B cell (primary cell): ENCODE measurements at regions not wholly inside any gene's neighbourhood (a gene's known extent, or its start where the extent isn't known, plus 50 kb on each side); places are given as distances from the start of the nearest gene placed in this dataset.

Source experiments
- ATAC-seq: fragments of 200-7000 bp; cut with Tn5 transposase; one replicate; pipeline ENCODE4 v1.10.0; 2021; ENCODE audit warnings: low read depth, mild to moderate bottlenecking, moderate number of reproducible peaks, moderate library complexity
- CTCF ChIA-PET: fragments of 350-600 bp; sonication (Branson Sonifier 250); formaldehyde crosslinking; loops from one replicate; lab custom pipeline; 2021; ENCODE audit warnings: antibody characterized with exemption, inconsistent platforms; lab: Charles Lee
- POLR2A ChIA-PET: fragments of 350-600 bp; sonication (Branson Sonifier 250); formaldehyde crosslinking; loops from one replicate; lab custom pipeline; 2021; ENCODE audit warnings: antibody characterized with exemption; lab: Charles Lee
- DNase-seq: peaks from one replicate; pipeline ENCODE4 v3.0.0; 2013
- H2AFZ ChIP-seq: 2 replicates; pipeline ENCODE4 v1.6.1; 2012; ENCODE audit warnings: mild to moderate bottlenecking, low read depth, low read length; ENCODE audit not compliant: insufficient read depth, poor library complexity, severe bottlenecking
- H3K27ac ChIP-seq, 2 donors: 1 replicate in 1 of 2; 2 replicates in 1 of 2; pipeline ENCODE4 v1.5.1; 2012 to 2013; ENCODE audit warnings: low read length in 2 of 2, mild to moderate bottlenecking in 2 of 2, moderate library complexity in 1 of 2
- H3K27me3 ChIP-seq, 4 experiments: fragments of 200-600 bp in 1 of 4; sonication (generic) in 1 of 4; replicated peaks in 1 of 4; 1 replicate in 2 of 4; 2 replicates in 2 of 4; pipeline versions ENCODE4 v1.6.1 to v1.7.0; 2013 to 2016; ENCODE audit warnings: low read length in 3 of 4, mild to moderate bottlenecking in 2 of 4, mixed read lengths in 1 of 4, moderate library complexity in 1 of 4; ENCODE audit not compliant: insufficient read depth in 4 of 4, control insufficient read depth in 3 of 4; ENCODE audit errors: control extremely low read depth in 1 of 4
- H3K36me3 ChIP-seq, 2 experiments: replicated peaks in 1 of 2; 1 replicate in 1 of 2; 2 replicates in 1 of 2; pipeline versions ENCODE4 v1.6.1 to v1.7.1; 2013; ENCODE audit warnings: low read length in 1 of 2; ENCODE audit not compliant: insufficient read depth in 2 of 2, control insufficient read depth in 1 of 2; ENCODE audit errors: control extremely low read depth in 1 of 2, extremely low read depth in 1 of 2
- H3K4me1 ChIP-seq, 2 donors: fragments of 200-600 bp in 1 of 2; sonication (generic) in 1 of 2; 1 replicate in 1 of 2; 2 replicates in 1 of 2; pipeline versions ENCODE4 v1.5.1 to v1.6.1; 2013 to 2017; ENCODE audit warnings: low read length in 2 of 2; ENCODE audit not compliant: control insufficient read depth in 2 of 2, insufficient read depth in 2 of 2
- H3K4me2 ChIP-seq: replicated peaks from 2 replicates; pipeline ENCODE3; 2012; ENCODE audit warnings: mild to moderate bottlenecking, low read depth, low read length; ENCODE audit not compliant: poor library complexity, severe bottlenecking
- H3K4me3 ChIP-seq, 5 experiments: fragments of 200-600 bp in 1 of 5; sonication (generic) in 1 of 5; 1 replicate in 3 of 5; 2 replicates in 2 of 5; pipeline versions ENCODE4 v1.5.1 to v1.7.0; 2011 to 2016; ENCODE audit warnings: low read length in 4 of 5, mild to moderate bottlenecking in 4 of 5, low read depth in 2 of 5, control low read depth in 1 of 5, moderate library complexity in 1 of 5; ENCODE audit not compliant: insufficient read depth in 1 of 5; ENCODE audit errors: control extremely low read depth in 1 of 5, extremely low read depth in 1 of 5
- H3K79me2 ChIP-seq: fragments of 200-600 bp; sonication (generic); one replicate; pipeline ENCODE4 v1.6.0; 2016; ENCODE audit warnings: low read length; ENCODE audit not compliant: control insufficient read depth, insufficient read depth
- H3K9ac ChIP-seq: fragments of 200-600 bp; sonication (generic); 2 replicates; pipeline ENCODE4 v1.6.1; 2017; ENCODE audit warnings: mild to moderate bottlenecking, low read length, moderate library complexity
- H3K9me3 ChIP-seq, 3 donors: one replicate each; pipeline versions ENCODE4 v1.6.1 to v1.7.1; 2013; ENCODE audit warnings: low read length in 2 of 3; ENCODE audit not compliant: control insufficient read depth in 2 of 3, insufficient read depth in 1 of 3; ENCODE audit errors: control extremely low read depth in 1 of 3
- H4K20me1 ChIP-seq: 2 replicates; pipeline ENCODE4 v1.6.0; 2012; ENCODE audit warnings: mild to moderate bottlenecking, low read length; ENCODE audit not compliant: insufficient read depth, control insufficient read depth, poor library complexity, severe bottlenecking
- H3K27ac Mint-ChIP-seq: one replicate; pipeline ENCODE4 v1.8.0; 2021; ENCODE audit warnings: mixed read lengths
- H3K27me3 Mint-ChIP-seq: one replicate; pipeline ENCODE4 v1.8.0; 2021; ENCODE audit warnings: mixed read lengths
- H3K4me1 Mint-ChIP-seq: one replicate; pipeline ENCODE4 v1.8.0; 2021; ENCODE audit warnings: mixed read lengths
- H3K4me3 Mint-ChIP-seq: one replicate; pipeline ENCODE4 v1.8.0; 2021; ENCODE audit warnings: mixed read lengths
- H3K9me3 Mint-ChIP-seq: one replicate; pipeline ENCODE4 v1.8.0; 2022; ENCODE audit warnings: mixed read lengths; ENCODE audit not compliant: insufficient read depth
- EZH2 ChIP-seq: IDR thresholded peaks from 2 replicates; pipeline ENCODE4 v1.6.1; 2012; ENCODE audit warnings: borderline replicate concordance, low read depth, mild to moderate bottlenecking, moderate library complexity, low read length; ENCODE audit not compliant: insufficient read depth, poor library complexity, severe bottlenecking
- WGBS: methylation state at CpG from one replicate; pipeline ENCODE4 v1.1.5; 2013; ENCODE audit warnings: missing lambda C conversion rate; ENCODE audit not compliant: insufficient coverage; 5-methylcytosine and 5-hydroxymethylcytosine counted together
- intact Hi-C: fragments of 100-400 bp; cut with micrococcal nuclease; formaldehyde crosslinking; loops from one replicate; pipeline ENCODE4 v1.10.0; 2022
- TF ChIP-seq, protein P1 (sequence below): fragments of 200-600 bp; IDR thresholded peaks from one replicate; pipeline ENCODE4 v1.8.0; 2022; ENCODE audit warnings: antibody characterized with exemption, mild to moderate bottlenecking

DNA sequence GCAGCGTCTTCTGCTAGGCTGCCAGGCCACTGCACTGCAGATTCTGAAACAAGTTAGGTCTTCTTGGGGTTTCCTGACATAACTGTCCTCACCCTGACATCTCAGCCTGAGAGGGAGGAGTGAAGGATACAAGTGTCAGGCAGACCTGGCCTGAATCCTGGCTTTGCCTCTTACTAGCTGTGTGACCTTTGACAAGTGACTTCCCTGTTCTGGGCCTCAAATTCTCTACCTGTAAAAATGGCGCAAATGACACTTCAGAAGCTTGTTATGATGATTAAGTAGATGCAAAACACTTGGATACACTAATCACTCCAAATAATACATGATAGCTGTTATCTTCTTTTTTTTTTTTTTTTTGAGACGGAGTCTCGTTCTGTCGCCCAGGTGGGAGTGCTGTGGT is 119.2 kb upstream of the BOD1 start:
- no peaks in the 10 kb centered on the region for H3K27me3 ChIP-seq
- H3K36me3 ChIP-seq, result no peaks in the 10 kb centered on the region
- 80% methylated on average over 1 of the region's 5 CpGs for WGBS
- TF ChIP-seq EZH2, result no peak
- TF ChIP-seq, protein P1, sequence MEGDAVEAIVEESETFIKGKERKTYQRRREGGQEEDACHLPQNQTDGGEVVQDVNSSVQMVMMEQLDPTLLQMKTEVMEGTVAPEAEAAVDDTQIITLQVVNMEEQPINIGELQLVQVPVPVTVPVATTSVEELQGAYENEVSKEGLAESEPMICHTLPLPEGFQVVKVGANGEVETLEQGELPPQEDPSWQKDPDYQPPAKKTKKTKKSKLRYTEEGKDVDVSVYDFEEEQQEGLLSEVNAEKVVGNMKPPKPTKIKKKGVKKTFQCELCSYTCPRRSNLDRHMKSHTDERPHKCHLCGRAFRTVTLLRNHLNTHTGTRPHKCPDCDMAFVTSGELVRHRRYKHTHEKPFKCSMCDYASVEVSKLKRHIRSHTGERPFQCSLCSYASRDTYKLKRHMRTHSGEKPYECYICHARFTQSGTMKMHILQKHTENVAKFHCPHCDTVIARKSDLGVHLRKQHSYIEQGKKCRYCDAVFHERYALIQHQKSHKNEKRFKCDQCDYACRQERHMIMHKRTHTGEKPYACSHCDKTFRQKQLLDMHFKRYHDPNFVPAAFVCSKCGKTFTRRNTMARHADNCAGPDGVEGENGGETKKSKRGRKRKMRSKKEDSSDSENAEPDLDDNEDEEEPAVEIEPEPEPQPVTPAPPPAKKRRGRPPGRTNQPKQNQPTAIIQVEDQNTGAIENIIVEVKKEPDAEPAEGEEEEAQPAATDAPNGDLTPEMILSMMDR, result no peak
- no peaks in the 10 kb centered on the region for H3K9me3 Mint-ChIP-seq
- H3K79me2 ChIP-seq, result no peaks in the 10 kb centered on the region
- no peaks in the 10 kb centered on the region for H4K20me1 ChIP-seq
- DNase-seq (no peak), ATAC-seq (no peak)
- peaks cover 50 to 58% of the 10 kb centered on the region in 2 donors for H3K4me1 ChIP-seq
- intact Hi-C loops, result loop anchor here (10.0 kb wide), 1 partner anchor 51 kb away; no protein-coding TSS in a partner anchor
- H3K27ac Mint-ChIP-seq, result peak overlapping the region; percentile 38
- peaks cover 0 to 4% (median 0%) of the 10 kb centered on the region in 3 donors for H3K9me3 ChIP-seq
- H3K4me2 ChIP-seq, result no peak overlapping the region
- H3K27me3 Mint-ChIP-seq, result no peaks in the 10 kb centered on the region
- no peak overlapping the region for H3K27ac ChIP-seq
- POLR2A ChIA-PET, result interaction anchor here (0.6 kb wide), 1 partner anchor 9 kb away, joined by 5 read pairs; no protein-coding TSS in a partner anchor
- no peak overlapping the region for H2AFZ ChIP-seq
- peak overlapping the region; percentile 27 for H3K4me3 Mint-ChIP-seq
- no peak overlapping the region for H3K4me3 ChIP-seq
- H3K9ac ChIP-seq, result no peak overlapping the region
- peaks cover 69% of the 10 kb centered on the region for H3K4me1 Mint-ChIP-seq
- CTCF ChIA-PET, result interaction anchor here (0.7 to 1.2 kb wide), 3 partner anchors 46 to 251 kb away, joined by 3 read pairs; no protein-coding TSS in a partner anchor

DNA sequence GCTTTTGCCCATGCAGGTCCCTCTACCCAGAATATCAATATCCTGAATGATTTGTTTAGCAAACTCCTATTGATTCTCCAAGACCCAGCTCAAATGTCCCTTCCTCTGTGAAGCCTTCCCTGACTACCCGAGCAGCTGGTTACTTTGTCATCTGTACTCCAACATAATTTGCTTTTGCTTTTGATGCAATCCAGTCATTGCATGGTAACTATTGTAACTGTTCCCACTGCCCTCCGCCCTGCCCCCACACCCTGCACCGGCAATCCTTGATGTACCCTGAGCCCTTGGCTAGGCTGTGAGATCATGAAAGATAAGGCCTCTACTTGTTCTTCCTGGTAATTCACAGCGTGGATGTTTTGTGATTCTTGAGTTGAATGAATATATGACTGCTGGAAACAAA is 119.9 kb upstream of the BOD1 start:
- peak overlapping the region; percentile 61 for H3K4me3 Mint-ChIP-seq
- H3K27me3 Mint-ChIP-seq, result no peaks in the 10 kb centered on the region
- CTCF ChIA-PET, result interaction anchor here (0.7 to 1.2 kb wide), 2 partner anchors 46 to 252 kb away, joined by 3 read pairs; no protein-coding TSS in a partner anchor
- no peaks in the 10 kb centered on the region for H3K9me3 Mint-ChIP-seq
- peak overlapping the region; percentile 60 for H3K4me2 ChIP-seq
- no peaks in the 10 kb centered on the region for H3K36me3 ChIP-seq
- no peak overlapping the region for H3K9ac ChIP-seq
- POLR2A ChIA-PET, result interaction anchor here (0.5 to 0.6 kb wide), 2 partner anchors 56 to 120 kb away, joined by 4 to 7 read pairs; no protein-coding TSS in a partner anchor
- intact Hi-C loops, result loop anchor here (10.0 kb wide), 1 partner anchor 52 kb away; no protein-coding TSS in a partner anchor
- H3K4me1 ChIP-seq, result peaks cover 55 to 64% of the 10 kb centered on the region in 2 donors
- no peaks in the 10 kb centered on the region for H3K27me3 ChIP-seq
- peaks cover 71% of the 10 kb centered on the region for H3K4me1 Mint-ChIP-seq
- no peaks in the 10 kb centered on the region for H4K20me1 ChIP-seq
- TF ChIP-seq, protein P1, result no peak
- no peak for ATAC-seq
- peak overlapping the region in 1 of 2 donors; percentile 52 for H3K27ac ChIP-seq
- H3K79me2 ChIP-seq, result no peaks in the 10 kb centered on the region
- H3K27ac Mint-ChIP-seq, result peak overlapping the region; percentile 61
- no peak for DNase-seq
- no peak overlapping the region for H2AFZ ChIP-seq
- no CpG with 5 or more reads among the region's 4 CpGs for WGBS
- H3K9me3 ChIP-seq, result peaks cover 0 to 4% (median 0%) of the 10 kb centered on the region in 3 donors
- H3K4me3 ChIP-seq, result peak overlapping the region in 1 of 5 experiments; percentile 30
